DND-41 (cell line): ENCODE measurements at regions not wholly inside any gene's neighbourhood (a gene's known extent, or its start where the extent isn't known, plus 50 kb on each side); places are given as distances from the start of the nearest gene placed in this dataset.

Source experiments
- EZH2 ChIP-seq: IDR thresholded peaks from 3 replicates; pipeline ENCODE4 v1.6.1; 2012; ENCODE audit warnings: borderline replicate concordance, low read depth, mild to moderate bottlenecking, moderate library complexity, low read length, inconsistent platforms; ENCODE audit not compliant: severe bottlenecking
- TF ChIP-seq, protein P1 (sequence below): IDR thresholded peaks from 2 replicates; pipeline ENCODE4 v1.5.1; 2012; ENCODE audit warnings: borderline replicate concordance, low read length, moderate library complexity, mild to moderate bottlenecking; ENCODE audit not compliant: poor library complexity, severe bottlenecking; ENCODE audit errors: extremely low read depth

- TF ChIP-seq, protein P1, sequence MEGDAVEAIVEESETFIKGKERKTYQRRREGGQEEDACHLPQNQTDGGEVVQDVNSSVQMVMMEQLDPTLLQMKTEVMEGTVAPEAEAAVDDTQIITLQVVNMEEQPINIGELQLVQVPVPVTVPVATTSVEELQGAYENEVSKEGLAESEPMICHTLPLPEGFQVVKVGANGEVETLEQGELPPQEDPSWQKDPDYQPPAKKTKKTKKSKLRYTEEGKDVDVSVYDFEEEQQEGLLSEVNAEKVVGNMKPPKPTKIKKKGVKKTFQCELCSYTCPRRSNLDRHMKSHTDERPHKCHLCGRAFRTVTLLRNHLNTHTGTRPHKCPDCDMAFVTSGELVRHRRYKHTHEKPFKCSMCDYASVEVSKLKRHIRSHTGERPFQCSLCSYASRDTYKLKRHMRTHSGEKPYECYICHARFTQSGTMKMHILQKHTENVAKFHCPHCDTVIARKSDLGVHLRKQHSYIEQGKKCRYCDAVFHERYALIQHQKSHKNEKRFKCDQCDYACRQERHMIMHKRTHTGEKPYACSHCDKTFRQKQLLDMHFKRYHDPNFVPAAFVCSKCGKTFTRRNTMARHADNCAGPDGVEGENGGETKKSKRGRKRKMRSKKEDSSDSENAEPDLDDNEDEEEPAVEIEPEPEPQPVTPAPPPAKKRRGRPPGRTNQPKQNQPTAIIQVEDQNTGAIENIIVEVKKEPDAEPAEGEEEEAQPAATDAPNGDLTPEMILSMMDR = no peak
- TF ChIP-seq EZH2 = no peak
Measured at GRCh38 chr3:180306155-180306554, 269.4 kb upstream of the PEX5L start.
